ENCODE measurements at regions not wholly inside any gene's neighbourhood (a gene's known extent, or its start where the extent isn't known, plus 50 kb on each side); places are given as distances from the start of the nearest gene placed in this dataset.
"Not testable (repeated sequence)": the region's sequence is repeated elsewhere in the genome, so short reads cannot be mapped to it uniquely, and the experiment has no call there.

DNA sequence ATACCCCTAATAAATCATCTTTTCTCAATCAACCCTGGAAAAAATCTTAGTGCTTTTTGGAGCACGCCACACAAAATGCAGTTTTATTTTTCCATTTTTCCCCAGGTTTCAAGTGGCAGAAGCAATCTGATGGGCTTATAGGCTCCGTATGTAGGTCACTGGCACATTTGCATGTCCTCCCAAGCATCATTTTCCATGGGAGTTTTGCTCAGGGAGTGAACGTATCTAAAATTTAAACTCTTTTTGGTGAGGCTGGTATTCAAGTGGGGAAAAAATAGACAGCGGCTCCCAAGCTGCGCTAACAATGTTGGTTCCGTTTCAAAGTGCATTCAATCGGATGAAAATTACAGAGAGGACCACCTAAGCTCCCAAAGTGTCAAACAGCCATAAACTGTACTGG lies 233.4 kb downstream of the MEX3B start:
- H3K4me3 Mint-ChIP-seq (ENCODE audit: low read depth), result no peak overlapping the region
- H3K36me3 Mint-ChIP-seq (ENCODE audit: low read depth), result no peaks in the 10 kb centered on the region
- H3K4me1 Mint-ChIP-seq (ENCODE audit: low read depth), result no peaks in the 10 kb centered on the region
- H3K27ac Mint-ChIP-seq, result no peak overlapping the region
- DNase-seq (ENCODE audit: low spot score), result no peak
- H3K9me3 Mint-ChIP-seq, result no peaks in the 10 kb centered on the region
- H3K27me3 Mint-ChIP-seq (ENCODE audit: low read depth), result no peaks in the 10 kb centered on the region
- intact Hi-C loops (cut with micrococcal nuclease), result no loop called here

DNA sequence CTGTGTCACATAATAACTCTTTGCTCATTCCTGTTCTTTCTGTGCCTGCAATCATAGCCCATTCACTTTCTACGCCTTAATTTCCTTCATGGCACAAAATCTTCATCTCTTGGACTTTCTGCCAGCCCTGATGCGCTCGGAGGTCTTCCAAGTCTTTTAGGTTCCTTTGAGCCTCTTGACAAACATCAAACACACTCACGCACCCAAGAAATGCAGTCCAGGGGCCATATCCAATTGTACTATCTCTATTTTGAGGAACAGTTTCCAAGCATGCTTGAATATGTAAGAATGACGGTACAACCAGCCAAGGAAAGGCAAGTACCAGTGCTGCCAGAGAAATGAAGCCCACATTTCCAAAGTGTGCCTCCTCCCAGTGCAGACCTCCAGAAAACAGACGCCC lies 234.1 kb downstream of the MEX3B start:
- H3K27me3 Mint-ChIP-seq (ENCODE audit: low read depth), result no peaks in the 10 kb centered on the region
- H3K4me1 Mint-ChIP-seq (ENCODE audit: low read depth), result no peaks in the 10 kb centered on the region
- no peak overlapping the region for H3K27ac Mint-ChIP-seq
- DNase-seq (ENCODE audit: low spot score), result no peak
- H3K36me3 Mint-ChIP-seq (ENCODE audit: low read depth), result no peaks in the 10 kb centered on the region
- no peak overlapping the region for H3K4me3 Mint-ChIP-seq (ENCODE audit: low read depth)
- no peaks in the 10 kb centered on the region for H3K9me3 Mint-ChIP-seq
- intact Hi-C loops (cut with micrococcal nuclease), result no loop called here

DNA sequence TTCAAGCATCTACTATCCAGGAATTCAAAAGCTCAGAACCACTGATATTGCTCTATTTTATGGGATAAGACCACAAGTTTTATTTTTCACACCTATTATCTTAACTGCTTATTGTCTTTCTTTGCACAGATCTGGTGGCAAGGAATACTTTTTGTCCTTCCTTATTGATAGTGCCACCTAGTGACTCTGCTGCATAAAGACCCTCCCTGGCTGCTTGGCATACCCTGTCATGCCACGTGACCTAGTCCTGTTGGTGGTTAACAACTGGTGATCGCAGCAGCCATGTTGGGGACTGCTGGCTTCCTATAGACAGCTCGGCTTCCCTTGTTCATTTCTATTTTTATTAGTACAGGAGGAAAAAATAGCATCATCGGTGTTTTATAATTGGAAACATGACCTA lies 236.3 kb downstream of the MEX3B start:
- no peak overlapping the region for H3K27ac Mint-ChIP-seq
- no peaks in the 10 kb centered on the region for H3K9me3 Mint-ChIP-seq
- H3K4me1 Mint-ChIP-seq (ENCODE audit: low read depth), result no peaks in the 10 kb centered on the region
- no peak overlapping the region for H3K4me3 Mint-ChIP-seq (ENCODE audit: low read depth)
- intact Hi-C loops (cut with micrococcal nuclease), result no loop called here
- DNase-seq (ENCODE audit: low spot score), result no peak
- H3K27me3 Mint-ChIP-seq (ENCODE audit: low read depth), result no peaks in the 10 kb centered on the region
- H3K36me3 Mint-ChIP-seq (ENCODE audit: low read depth), result no peaks in the 10 kb centered on the region

DNA sequence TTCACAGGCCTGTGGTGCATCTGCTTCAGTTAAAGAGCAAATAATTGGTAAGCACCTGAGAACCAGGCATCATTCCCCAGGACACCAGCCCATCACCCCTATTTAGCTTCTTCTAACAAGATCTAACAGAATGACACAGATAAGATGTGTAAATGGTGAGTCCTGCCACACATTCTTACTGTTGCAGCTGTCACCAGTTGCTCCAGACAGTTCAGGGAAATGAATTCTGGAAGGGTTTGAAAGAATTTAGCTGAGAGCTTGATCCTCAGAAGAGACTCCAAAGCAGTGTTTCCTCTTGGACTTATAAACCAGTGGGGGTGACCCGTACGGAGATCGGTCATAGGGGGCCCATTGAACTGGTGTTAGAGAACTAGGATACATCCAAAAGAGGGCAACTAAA lies 238.0 kb downstream of the MEX3B start:
- no peaks in the 10 kb centered on the region for H3K9me3 Mint-ChIP-seq
- H3K27ac Mint-ChIP-seq, result no peak overlapping the region
- intact Hi-C loops (cut with micrococcal nuclease), result no loop called here
- DNase-seq (ENCODE audit: low spot score), result no peak
- H3K36me3 Mint-ChIP-seq (ENCODE audit: low read depth), result no peaks in the 10 kb centered on the region
- no peaks in the 10 kb centered on the region for H3K27me3 Mint-ChIP-seq (ENCODE audit: low read depth)
- no peaks in the 10 kb centered on the region for H3K4me1 Mint-ChIP-seq (ENCODE audit: low read depth)
- H3K4me3 Mint-ChIP-seq (ENCODE audit: low read depth), result no peak overlapping the region

DNA sequence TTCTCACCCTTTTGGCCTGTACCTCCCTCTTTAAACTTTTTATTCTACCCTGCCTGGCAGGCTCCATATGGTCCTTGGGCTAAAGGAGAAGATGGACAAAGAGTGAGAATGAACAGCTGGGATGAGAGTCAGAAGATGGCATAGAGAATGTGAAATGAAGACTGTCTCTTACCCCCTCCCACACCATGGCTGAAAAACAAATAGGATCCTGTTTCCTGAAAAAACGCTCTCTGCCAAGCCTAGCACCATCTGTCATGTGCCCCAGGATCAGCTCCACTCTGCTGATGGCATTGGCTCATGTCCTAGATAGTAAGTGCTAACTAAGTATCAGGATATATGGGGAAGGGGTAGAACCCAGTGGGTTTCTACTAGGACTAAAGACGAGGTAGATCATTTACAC lies 238.6 kb downstream of the MEX3B start:
- H3K36me3 Mint-ChIP-seq (ENCODE audit: low read depth), result no peaks in the 10 kb centered on the region
- H3K4me1 Mint-ChIP-seq (ENCODE audit: low read depth), result no peaks in the 10 kb centered on the region
- no peaks in the 10 kb centered on the region for H3K27me3 Mint-ChIP-seq (ENCODE audit: low read depth)
- no peak for DNase-seq (ENCODE audit: low spot score)
- no peak overlapping the region for H3K27ac Mint-ChIP-seq
- intact Hi-C loops (cut with micrococcal nuclease), result no loop called here
- H3K9me3 Mint-ChIP-seq, result no peaks in the 10 kb centered on the region
- H3K4me3 Mint-ChIP-seq (ENCODE audit: low read depth), result no peak overlapping the region

DNA sequence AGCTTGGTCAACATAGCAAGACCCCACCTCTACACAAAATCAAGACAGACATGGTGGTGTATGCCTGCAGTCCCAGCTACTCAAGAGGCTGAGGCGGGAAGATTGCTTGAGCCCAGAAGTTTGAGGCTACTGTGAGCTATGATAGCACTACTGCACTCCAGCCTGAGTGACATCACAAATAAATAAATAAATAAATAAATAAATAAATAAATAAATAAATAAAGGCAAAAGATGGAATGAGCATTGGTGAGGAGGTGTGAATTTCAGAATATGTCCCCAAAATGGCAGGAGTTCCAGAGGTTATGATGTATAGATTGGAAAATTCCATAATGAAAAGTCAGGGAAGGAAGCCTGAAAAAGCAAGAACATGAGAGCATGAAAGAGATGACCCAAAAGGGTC lies 249.9 kb downstream of the MEX3B start:
- H3K4me1 Mint-ChIP-seq (ENCODE audit: low read depth), result no peaks in the 10 kb centered on the region

DNA sequence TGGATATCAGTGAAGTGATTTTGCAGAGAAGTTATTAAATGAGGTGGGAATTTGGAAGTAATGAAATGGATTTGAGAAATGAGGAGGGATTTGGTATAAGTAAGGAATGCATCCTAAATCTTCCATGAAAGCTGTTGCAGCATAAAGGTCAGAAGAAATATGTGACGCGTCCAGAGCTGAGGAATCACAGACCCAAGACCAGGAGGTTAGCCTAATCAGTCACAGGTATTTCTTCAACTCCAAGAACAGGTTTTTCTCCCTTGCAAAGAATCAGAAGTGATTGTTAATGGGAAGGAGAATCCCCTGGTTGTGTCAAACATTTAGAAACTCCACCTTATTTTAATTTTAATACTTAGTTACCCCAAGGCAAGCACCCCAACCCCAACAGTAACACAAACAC lies 253.2 kb downstream of the MEX3B start:
- no peaks in the 10 kb centered on the region for H3K36me3 Mint-ChIP-seq (ENCODE audit: low read depth)
- no peak overlapping the region for H3K27ac Mint-ChIP-seq
- no peaks in the 10 kb centered on the region for H3K9me3 Mint-ChIP-seq
- intact Hi-C loops (cut with micrococcal nuclease), result no loop called here
- H3K27me3 Mint-ChIP-seq (ENCODE audit: low read depth), result no peaks in the 10 kb centered on the region
- no peak overlapping the region for H3K4me3 Mint-ChIP-seq (ENCODE audit: low read depth)
- DNase-seq (ENCODE audit: low spot score), result no peak
- no peaks in the 10 kb centered on the region for H3K4me1 Mint-ChIP-seq (ENCODE audit: low read depth)

More for the DNA sequence above, 249.9 kb downstream of the MEX3B start:
- Mint-ChIP-seq H3K27ac (no peak overlapping the region), H3K36me3 (ENCODE audit: low read depth) (no peaks in the 10 kb centered on the region), H3K4me3 (ENCODE audit: low read depth) (no peak overlapping the region), H3K27me3 (ENCODE audit: low read depth) (no peaks in the 10 kb centered on the region), H3K9me3 (no peaks in the 10 kb centered on the region)
- intact Hi-C loops (cut with micrococcal nuclease), result no loop called here
- DNase-seq (ENCODE audit: low spot score), result no peak

DNA sequence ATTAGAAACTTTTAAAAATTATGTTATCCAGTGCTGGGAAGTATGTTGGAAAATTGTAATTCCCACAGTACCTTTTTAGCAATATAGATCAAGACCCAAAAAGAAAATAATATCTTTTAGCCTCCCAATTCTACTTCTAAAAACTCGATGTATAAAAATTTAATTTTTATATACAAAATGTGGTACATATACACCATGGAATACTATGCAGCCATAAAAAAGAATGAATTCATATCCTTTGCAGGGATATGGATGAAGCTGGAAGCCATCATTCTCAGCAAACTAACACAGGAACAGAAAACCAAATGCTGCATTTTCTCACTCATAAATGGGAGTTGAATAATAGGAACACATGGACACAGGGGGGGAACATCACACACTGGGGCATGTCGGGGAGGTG lies 254.5 kb downstream of the MEX3B start:
- H3K4me1 Mint-ChIP-seq (ENCODE audit: low read depth); H3K36me3 Mint-ChIP-seq (ENCODE audit: low read depth); H3K4me3 Mint-ChIP-seq (ENCODE audit: low read depth); intact Hi-C loops (cut with micrococcal nuclease); DNase-seq (ENCODE audit: low spot score); H3K9me3 Mint-ChIP-seq; H3K27ac Mint-ChIP-seq; H3K27me3 Mint-ChIP-seq (ENCODE audit: low read depth): not testable (repeated sequence)

DNA sequence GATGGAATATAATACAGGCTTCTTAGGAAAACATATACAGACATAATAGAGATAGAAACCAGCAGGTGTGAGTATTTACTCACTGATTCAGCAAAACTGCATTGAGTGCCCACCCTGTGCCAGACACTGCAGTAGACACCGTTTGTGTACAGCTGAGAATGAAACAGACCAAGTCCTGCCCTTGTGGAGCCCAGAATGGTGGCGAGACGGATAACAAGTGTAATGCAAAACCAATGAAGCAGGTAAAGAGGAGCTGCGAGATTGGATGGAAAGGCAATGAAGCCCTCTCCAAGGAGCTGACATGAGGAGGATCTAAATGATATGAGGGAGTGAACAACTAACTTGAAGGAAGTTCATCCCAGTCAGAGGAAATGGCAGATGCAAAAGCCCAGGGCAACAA lies 256.4 kb downstream of the MEX3B start:
- DNase-seq (ENCODE audit: low spot score), result no peak
- H3K4me1 Mint-ChIP-seq (ENCODE audit: low read depth), result no peaks in the 10 kb centered on the region
- no peak overlapping the region for H3K4me3 Mint-ChIP-seq (ENCODE audit: low read depth)
- H3K9me3 Mint-ChIP-seq, result no peaks in the 10 kb centered on the region
- no peak overlapping the region for H3K27ac Mint-ChIP-seq
- H3K27me3 Mint-ChIP-seq (ENCODE audit: low read depth), result no peaks in the 10 kb centered on the region
- H3K36me3 Mint-ChIP-seq (ENCODE audit: low read depth), result no peaks in the 10 kb centered on the region
- intact Hi-C loops (cut with micrococcal nuclease), result no loop called here

DNA sequence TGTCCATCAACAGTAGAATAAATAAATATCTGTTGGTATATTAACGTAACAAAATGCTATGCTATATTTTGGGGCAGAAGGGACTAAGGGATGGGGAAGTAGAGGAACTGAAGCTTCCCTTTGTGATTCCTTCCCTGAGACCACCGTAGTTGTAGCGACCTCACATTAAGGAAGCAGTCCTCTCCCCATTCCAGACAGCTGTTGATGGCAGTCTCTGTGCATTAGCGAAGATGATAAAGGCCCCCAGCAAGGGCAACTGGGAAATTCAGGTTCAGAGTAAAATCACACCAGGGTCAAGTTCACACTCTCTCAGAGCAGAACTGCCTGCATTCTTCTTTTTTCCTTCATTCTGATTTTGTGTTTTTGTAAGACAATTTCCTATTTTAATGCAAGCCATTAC lies 259.0 kb downstream of the MEX3B start:
- H3K27ac Mint-ChIP-seq, result no peak overlapping the region
- H3K36me3 Mint-ChIP-seq (ENCODE audit: low read depth), result no peaks in the 10 kb centered on the region
- no peak overlapping the region for H3K4me3 Mint-ChIP-seq (ENCODE audit: low read depth)
- no peak for DNase-seq (ENCODE audit: low spot score)
- H3K4me1 Mint-ChIP-seq (ENCODE audit: low read depth), result no peaks in the 10 kb centered on the region
- intact Hi-C loops (cut with micrococcal nuclease), result no loop called here
- H3K9me3 Mint-ChIP-seq, result no peaks in the 10 kb centered on the region
- H3K27me3 Mint-ChIP-seq (ENCODE audit: low read depth), result no peaks in the 10 kb centered on the region

DNA sequence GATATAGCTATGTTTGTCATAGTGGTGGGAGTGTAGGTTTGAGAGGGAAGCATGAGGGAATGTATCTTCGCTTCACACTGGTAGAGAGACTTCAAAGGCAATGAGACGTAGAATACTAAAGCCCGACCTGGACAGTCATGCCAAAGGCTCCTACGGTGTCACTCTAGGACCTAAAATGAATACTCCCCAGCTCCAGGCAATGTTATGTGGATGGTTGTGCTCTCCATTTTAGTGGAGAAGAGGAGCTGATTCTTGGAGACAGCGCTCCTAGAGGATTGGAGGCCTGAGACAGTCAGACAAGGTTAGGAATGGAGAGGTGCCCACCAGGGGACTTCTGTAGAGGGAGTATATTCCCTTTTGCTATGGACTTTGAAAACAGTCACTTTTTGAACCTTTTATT lies 260.1 kb downstream of the MEX3B start:
- H3K4me1 Mint-ChIP-seq (ENCODE audit: low read depth), result no peaks in the 10 kb centered on the region
- H3K27ac Mint-ChIP-seq, result no peak overlapping the region
- no peaks in the 10 kb centered on the region for H3K27me3 Mint-ChIP-seq (ENCODE audit: low read depth)
- intact Hi-C loops (cut with micrococcal nuclease), result no loop called here
- no peak for DNase-seq (ENCODE audit: low spot score)
- no peaks in the 10 kb centered on the region for H3K9me3 Mint-ChIP-seq
- no peaks in the 10 kb centered on the region for H3K36me3 Mint-ChIP-seq (ENCODE audit: low read depth)
- H3K4me3 Mint-ChIP-seq (ENCODE audit: low read depth), result no peak overlapping the region

DNA sequence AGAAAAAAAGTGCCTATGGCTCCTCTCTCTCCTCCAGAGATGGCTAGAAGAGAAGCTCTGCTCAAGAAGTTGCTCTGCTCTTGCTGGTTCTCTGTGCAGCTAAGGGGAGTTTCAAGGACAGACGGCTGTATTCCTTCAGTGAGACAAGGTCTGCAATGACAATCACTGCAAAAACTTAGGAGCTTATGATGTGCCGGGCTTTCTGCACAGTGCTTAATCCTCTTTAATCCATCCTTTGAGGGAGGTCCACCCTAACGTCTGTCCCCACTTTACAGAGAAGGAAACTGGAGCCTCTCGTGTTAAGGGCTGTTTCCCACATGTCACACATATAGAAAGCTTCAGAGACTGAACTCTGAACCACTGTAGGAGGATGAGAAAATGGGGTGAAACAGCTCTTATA lies 260.6 kb downstream of the MEX3B start:
- H3K9me3 Mint-ChIP-seq, result no peaks in the 10 kb centered on the region
- no peak overlapping the region for H3K4me3 Mint-ChIP-seq (ENCODE audit: low read depth)
- H3K27me3 Mint-ChIP-seq (ENCODE audit: low read depth), result no peaks in the 10 kb centered on the region
- intact Hi-C loops (cut with micrococcal nuclease), result no loop called here
- H3K36me3 Mint-ChIP-seq (ENCODE audit: low read depth), result no peaks in the 10 kb centered on the region
- no peaks in the 10 kb centered on the region for H3K4me1 Mint-ChIP-seq (ENCODE audit: low read depth)
- H3K27ac Mint-ChIP-seq, result no peak overlapping the region
- DNase-seq (ENCODE audit: low spot score), result no peak

DNA sequence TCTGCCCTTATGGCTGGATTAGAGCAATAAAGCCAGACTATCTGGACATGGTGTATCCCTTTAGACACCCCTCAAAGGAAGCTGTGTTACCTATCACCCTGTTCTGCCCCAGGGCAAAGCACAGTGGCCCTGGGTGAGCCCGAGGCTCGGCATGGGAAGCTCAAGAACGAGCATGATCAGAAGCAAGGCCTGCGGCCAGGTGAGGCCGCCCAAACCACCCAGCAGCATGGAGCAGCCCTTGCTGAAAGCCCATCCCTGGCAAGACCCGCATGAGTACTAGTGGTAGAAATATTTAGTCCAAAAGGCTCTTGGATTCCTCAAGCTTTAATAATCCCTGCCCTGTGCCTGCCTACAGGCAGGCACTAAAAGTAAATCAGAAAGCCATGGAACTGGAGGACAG lies 261.1 kb downstream of the MEX3B start:
- no peaks in the 10 kb centered on the region for H3K36me3 Mint-ChIP-seq (ENCODE audit: low read depth)
- H3K27me3 Mint-ChIP-seq (ENCODE audit: low read depth), result no peaks in the 10 kb centered on the region
- H3K27ac Mint-ChIP-seq, result no peak overlapping the region
- no peak overlapping the region for H3K4me3 Mint-ChIP-seq (ENCODE audit: low read depth)
- H3K4me1 Mint-ChIP-seq (ENCODE audit: low read depth), result no peaks in the 10 kb centered on the region
- H3K9me3 Mint-ChIP-seq, result no peaks in the 10 kb centered on the region
- intact Hi-C loops (cut with micrococcal nuclease), result no loop called here
- no peak for DNase-seq (ENCODE audit: low spot score)

DNA sequence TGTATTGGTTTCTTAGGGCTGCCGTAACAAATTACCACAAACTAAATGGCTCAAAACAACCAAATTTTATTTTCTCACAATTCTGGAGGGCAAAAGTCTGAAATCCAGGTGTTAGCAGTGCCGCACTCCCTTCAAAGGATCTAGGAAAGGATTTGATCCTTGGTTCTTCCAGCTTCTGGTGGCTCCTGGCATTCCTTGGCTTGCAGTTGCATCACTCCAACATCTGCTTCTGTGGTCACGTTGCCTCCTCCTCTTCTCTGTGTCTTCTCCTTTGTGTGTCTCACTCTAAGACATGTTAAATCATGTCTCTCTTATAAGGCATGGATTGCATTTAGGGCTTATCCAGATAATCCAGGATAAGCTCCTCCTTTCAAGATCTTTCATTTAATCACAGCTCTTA lies 262.2 kb downstream of the MEX3B start:
- H3K36me3 Mint-ChIP-seq (ENCODE audit: low read depth), result no peaks in the 10 kb centered on the region
- H3K9me3 Mint-ChIP-seq, result no peaks in the 10 kb centered on the region
- H3K27ac Mint-ChIP-seq, result no peak overlapping the region
- H3K4me3 Mint-ChIP-seq (ENCODE audit: low read depth), result no peak overlapping the region
- intact Hi-C loops (cut with micrococcal nuclease), result no loop called here
- DNase-seq (ENCODE audit: low spot score), result no peak
- H3K4me1 Mint-ChIP-seq (ENCODE audit: low read depth), result no peaks in the 10 kb centered on the region
- no peaks in the 10 kb centered on the region for H3K27me3 Mint-ChIP-seq (ENCODE audit: low read depth)

Measured in activated T-helper 2 cell treated with anti-CD3 and anti-CD28 coated beads, Interferon-gamma antibody, Interleukin-2, Interleukin-4, amounts not matched to agents 10 μg/mL and 5 μg/mL and 100 μg/mL, durations not matched to agents 14 hours and 24 hours and 36 hours (primary cell).